HepG2 (cell line): ENCODE measurements at regions not wholly inside any gene's neighbourhood (a gene's known extent, or its start where the extent isn't known, plus 50 kb on each side); places are given as distances from the start of the nearest gene placed in this dataset.

Experiments
- ADNP ChIP-seq: sonication (generic); formaldehyde crosslinking; IDR thresholded peaks from 2 replicates; pipeline ENCODE4 v1.4.0; 2020; ENCODE audit warnings: missing genetic modification reagents
- AKNA ChIP-seq: sonication (generic); formaldehyde crosslinking; IDR thresholded peaks from 2 replicates; pipeline ENCODE4 v1.4.0; 2020; ENCODE audit warnings: missing genetic modification reagents, borderline replicate concordance
- ARID5B ChIP-seq: IDR thresholded peaks from 2 replicates; pipeline ENCODE4 v1.4.0; 2020; ENCODE audit warnings: mild to moderate bottlenecking, missing genetic modification reagents
- FOXP1 ChIP-seq, 2 experiments: fragments of 450-650 bp in 1 of 2; IDR thresholded peaks; 2 replicates each; pipeline ENCODE4 v1.6.1; 2017 to 2018; ENCODE audit warnings: antibody characterized with exemption in 1 of 2
- HNRNPUL1 ChIP-seq: fragments of 200-400 bp; formaldehyde crosslinking; IDR thresholded peaks from 2 replicates; pipeline ENCODE4 v1.6.1; 2017; ENCODE audit warnings: low read depth, mild to moderate bottlenecking, low read length, moderate library complexity
- HOXA3 ChIP-seq: sonication (generic); formaldehyde crosslinking; IDR thresholded peaks from 2 replicates; pipeline ENCODE4 v1.5.0; 2020; ENCODE audit warnings: missing genetic modification reagents
- PHF20 ChIP-seq: sonication (generic); formaldehyde crosslinking; IDR thresholded peaks from 2 replicates; pipeline ENCODE4 v1.5.0; 2020; ENCODE audit warnings: mild to moderate bottlenecking, missing genetic modification reagents
- TFE3 ChIP-seq: IDR thresholded peaks from 2 replicates; pipeline ENCODE4 v1.6.1; 2016
- TOPORS ChIP-seq: sonication (generic); formaldehyde crosslinking; IDR thresholded peaks from 2 replicates; pipeline ENCODE4 v1.8.0; 2023; ENCODE audit warnings: mild to moderate bottlenecking, missing genetic modification reagents
- ZNF672 ChIP-seq: sonication (generic); formaldehyde crosslinking; IDR thresholded peaks from 2 replicates; pipeline ENCODE4 v1.8.1; 2022; ENCODE audit warnings: missing genetic modification reagents
- ZNF713 ChIP-seq: sonication (generic); formaldehyde crosslinking; IDR thresholded peaks from 2 replicates; pipeline ENCODE4 v1.4.0; 2020; ENCODE audit warnings: mild to moderate bottlenecking, missing genetic modification reagents
- TF ChIP-seq, protein P1 (sequence below): sonication (generic); formaldehyde crosslinking; conservative IDR thresholded peaks from 2 replicates; pipeline ENCODE4 v1.4.0; 2020; ENCODE audit warnings: missing genetic modification reagents
- TF ChIP-seq, protein P2 (sequence below): sonication (generic); formaldehyde crosslinking; IDR thresholded peaks from 2 replicates; pipeline ENCODE4 v1.5.1; 2020; ENCODE audit warnings: missing genetic modification reagents, mild to moderate bottlenecking, borderline replicate concordance

DNA sequence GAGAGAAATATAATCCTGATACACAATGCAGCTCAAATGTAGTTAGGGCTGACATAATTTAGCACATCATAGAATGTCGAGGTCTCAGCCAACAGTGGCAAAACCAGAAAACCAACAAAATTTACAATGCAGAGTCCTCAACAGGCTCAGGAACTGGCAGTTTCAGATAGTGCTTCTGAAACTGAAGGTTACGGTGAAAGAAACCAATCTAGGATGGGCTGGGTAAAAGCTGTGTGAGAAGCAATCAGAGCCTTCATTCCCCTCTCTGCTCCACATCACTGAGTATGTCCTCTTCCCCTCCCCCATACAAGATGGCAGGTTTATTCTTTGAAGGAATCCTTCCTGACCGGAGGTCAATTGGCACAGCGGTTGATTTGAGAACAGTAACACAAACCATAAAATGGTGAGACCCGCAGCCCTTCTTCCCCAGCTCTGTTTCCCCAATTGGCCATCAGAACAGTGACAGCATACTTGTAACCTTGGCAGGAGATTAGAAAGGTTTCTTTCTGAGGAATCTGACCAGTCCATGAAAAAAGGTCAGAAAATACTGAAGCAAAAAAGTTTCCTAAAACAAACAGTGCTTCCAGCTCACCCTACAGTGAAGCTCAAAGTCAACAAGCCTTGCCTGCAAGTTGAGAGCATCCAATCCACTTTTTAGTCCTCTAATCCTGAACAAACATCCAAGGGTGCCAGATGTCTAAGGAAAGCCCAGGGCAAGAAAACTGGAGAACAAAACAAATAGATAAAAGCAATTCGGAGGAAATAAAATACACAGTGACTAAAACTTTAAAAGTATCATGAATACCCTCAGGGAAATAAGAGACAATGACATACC is 53.9 kb upstream of the IL6 start (continued):
- TF ChIP-seq TFE3 (CRISPR knock-in tag) (no peak), ARID5B (peak; percentile 69; the same call in 1 of the 2 replicates), AKNA (CRISPR knock-in tag) (no peak), ZNF713 (CRISPR knock-in tag) (no peak), ZNF672 (CRISPR knock-in tag) (no peak), ADNP (CRISPR knock-in tag) (no peak), FOXP1 (IDR thresholded peaks at IDR 0.05) (no peak), FOXP1 (CRISPR knock-in tag; IDR thresholded peaks at IDR 0.05) (peak; percentile 37; the same call in 1 of the 2 replicates), TOPORS (CRISPR knock-in tag) (no peak), PHF20 (CRISPR knock-in tag) (no peak), HNRNPUL1 (no peak), HOXA3 (peak; percentile 14; the same call in 1 of the 2 replicates)
- TF ChIP-seq, protein P1, sequence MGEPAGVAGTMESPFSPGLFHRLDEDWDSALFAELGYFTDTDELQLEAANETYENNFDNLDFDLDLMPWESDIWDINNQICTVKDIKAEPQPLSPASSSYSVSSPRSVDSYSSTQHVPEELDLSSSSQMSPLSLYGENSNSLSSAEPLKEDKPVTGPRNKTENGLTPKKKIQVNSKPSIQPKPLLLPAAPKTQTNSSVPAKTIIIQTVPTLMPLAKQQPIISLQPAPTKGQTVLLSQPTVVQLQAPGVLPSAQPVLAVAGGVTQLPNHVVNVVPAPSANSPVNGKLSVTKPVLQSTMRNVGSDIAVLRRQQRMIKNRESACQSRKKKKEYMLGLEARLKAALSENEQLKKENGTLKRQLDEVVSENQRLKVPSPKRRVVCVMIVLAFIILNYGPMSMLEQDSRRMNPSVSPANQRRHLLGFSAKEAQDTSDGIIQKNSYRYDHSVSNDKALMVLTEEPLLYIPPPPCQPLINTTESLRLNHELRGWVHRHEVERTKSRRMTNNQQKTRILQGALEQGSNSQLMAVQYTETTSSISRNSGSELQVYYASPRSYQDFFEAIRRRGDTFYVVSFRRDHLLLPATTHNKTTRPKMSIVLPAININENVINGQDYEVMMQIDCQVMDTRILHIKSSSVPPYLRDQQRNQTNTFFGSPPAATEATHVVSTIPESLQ (CRISPR knock-in tag): no peak
- TF ChIP-seq, protein P2, sequence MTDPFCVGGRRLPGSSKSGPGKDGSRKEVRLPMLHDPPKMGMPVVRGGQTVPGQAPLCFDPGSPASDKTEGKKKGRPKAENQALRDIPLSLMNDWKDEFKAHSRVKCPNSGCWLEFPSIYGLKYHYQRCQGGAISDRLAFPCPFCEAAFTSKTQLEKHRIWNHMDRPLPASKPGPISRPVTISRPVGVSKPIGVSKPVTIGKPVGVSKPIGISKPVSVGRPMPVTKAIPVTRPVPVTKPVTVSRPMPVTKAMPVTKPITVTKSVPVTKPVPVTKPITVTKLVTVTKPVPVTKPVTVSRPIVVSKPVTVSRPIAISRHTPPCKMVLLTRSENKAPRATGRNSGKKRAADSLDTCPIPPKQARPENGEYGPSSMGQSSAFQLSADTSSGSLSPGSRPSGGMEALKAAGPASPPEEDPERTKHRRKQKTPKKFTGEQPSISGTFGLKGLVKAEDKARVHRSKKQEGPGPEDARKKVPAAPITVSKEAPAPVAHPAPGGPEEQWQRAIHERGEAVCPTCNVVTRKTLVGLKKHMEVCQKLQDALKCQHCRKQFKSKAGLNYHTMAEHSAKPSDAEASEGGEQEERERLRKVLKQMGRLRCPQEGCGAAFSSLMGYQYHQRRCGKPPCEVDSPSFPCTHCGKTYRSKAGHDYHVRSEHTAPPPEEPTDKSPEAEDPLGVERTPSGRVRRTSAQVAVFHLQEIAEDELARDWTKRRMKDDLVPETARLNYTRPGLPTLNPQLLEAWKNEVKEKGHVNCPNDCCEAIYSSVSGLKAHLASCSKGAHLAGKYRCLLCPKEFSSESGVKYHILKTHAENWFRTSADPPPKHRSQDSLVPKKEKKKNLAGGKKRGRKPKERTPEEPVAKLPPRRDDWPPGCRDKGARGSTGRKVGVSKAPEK (CRISPR knock-in tag): no peak
